GM23338 (cell line): ENCODE measurements at regions not wholly inside any gene's neighbourhood (a gene's known extent, or its start where the extent isn't known, plus 50 kb on each side); places are given as distances from the start of the nearest gene placed in this dataset.

Source experiments
- ATAC-seq: fragments of 200-7000 bp; cut with Tn5 transposase; 3 replicates; pipeline ENCODE4 v1.9.1; 2020
- DNase-seq: peaks from one replicate; pipeline ENCODE4 v3.0.0-alpha.2; 2015; ENCODE audit warnings: low spot score
- H2AFZ ChIP-seq: fragments of 200-600 bp; sonication (generic); 2 replicates; pipeline ENCODE4 v1.8.0; 2016; ENCODE audit warnings: antibody characterized with exemption, mild to moderate bottlenecking, moderate library complexity
- H3F3A ChIP-seq: fragments of 200-600 bp; sonication (generic); replicated peaks from 2 replicates; pipeline ENCODE4 v1.8.0; 2017; ENCODE audit warnings: antibody characterized with exemption, mixed run types, low read depth
- H3K27ac ChIP-seq: fragments of 200-600 bp; sonication (generic); 2 replicates; pipeline ENCODE4 v1.6.1; 2016; ENCODE audit warnings: low read depth
- H3K27me3 ChIP-seq: fragments of 200-600 bp; sonication (generic); 2 replicates; pipeline ENCODE4 v1.8.0; 2016; ENCODE audit warnings: mild to moderate bottlenecking, mixed run types, moderate library complexity; ENCODE audit not compliant: insufficient read depth
- H3K36me3 ChIP-seq: fragments of 200-600 bp; sonication (generic); 2 replicates; pipeline ENCODE4 v1.8.0; 2016; ENCODE audit warnings: mild to moderate bottlenecking; ENCODE audit not compliant: insufficient read depth
- H3K4me1 ChIP-seq: fragments of 200-600 bp; sonication (generic); 2 replicates; pipeline ENCODE4 v1.8.0; 2016; ENCODE audit warnings: mild to moderate bottlenecking, moderate library complexity; ENCODE audit not compliant: insufficient read depth
- H3K4me2 ChIP-seq: fragments of 200-600 bp; sonication (generic); 2 replicates; pipeline ENCODE4 v1.7.1; 2017; ENCODE audit warnings: mixed run types
- H3K4me3 ChIP-seq: fragments of 200-600 bp; sonication (generic); 2 replicates; pipeline ENCODE4 v1.6.1; 2016; ENCODE audit warnings: mixed run types
- H3K79me2 ChIP-seq: fragments of 200-600 bp; sonication (generic); replicated peaks from 2 replicates; pipeline ENCODE4 v1.8.0; 2017; ENCODE audit warnings: mild to moderate bottlenecking; ENCODE audit not compliant: insufficient read depth
- H3K9me2 ChIP-seq: fragments of 200-600 bp; sonication (generic); 2 replicates; pipeline ENCODE4 v1.8.0; 2017; ENCODE audit not compliant: insufficient read depth
- H4K20me1 ChIP-seq: fragments of 200-600 bp; sonication (generic); replicated peaks from 2 replicates; pipeline ENCODE4 v1.8.0; 2017; ENCODE audit warnings: mild to moderate bottlenecking; ENCODE audit not compliant: insufficient read depth
- H3K27ac Mint-ChIP-seq: 2 replicates; pipeline ENCODE4 v1.8.0; 2020; ENCODE audit warnings: inconsistent platforms, mild to moderate bottlenecking, moderate library complexity, mixed read lengths
- H3K27me3 Mint-ChIP-seq: 3 replicates; pipeline ENCODE4 v1.8.0; 2022; ENCODE audit warnings: low read depth, mild to moderate bottlenecking, moderate library complexity, mixed read lengths, inconsistent platforms; ENCODE audit not compliant: insufficient read depth, poor library complexity
- H3K36me3 Mint-ChIP-seq: 3 replicates; pipeline ENCODE4 v1.8.0; 2021; ENCODE audit warnings: low read depth, mild to moderate bottlenecking, inconsistent platforms, moderate library complexity, mixed read lengths
- H3K4me1 Mint-ChIP-seq: 3 replicates; pipeline ENCODE4 v1.8.0; 2020; ENCODE audit warnings: mild to moderate bottlenecking, inconsistent platforms, mixed read lengths
- H3K4me3 Mint-ChIP-seq: 3 replicates; pipeline ENCODE4 v1.8.0; 2021; ENCODE audit warnings: moderate library complexity, mild to moderate bottlenecking, inconsistent platforms, mixed read lengths
- H3K9me3 Mint-ChIP-seq: 3 replicates; pipeline ENCODE4 v1.8.0; 2020; ENCODE audit warnings: moderate library complexity, mild to moderate bottlenecking, inconsistent platforms, mixed read lengths
- CREB1 ChIP-seq: fragments of 250-450 bp; sonication (Bioruptor Pico); IDR thresholded peaks from 2 replicates; pipeline ENCODE4 v1.5.0; 2020; ENCODE audit warnings: low read depth, mild to moderate bottlenecking, moderate library complexity
- CTCF ChIP-seq, 2 experiments: fragments of 200-600 bp in 1 of 2; sonication (generic) in 1 of 2; conservative IDR thresholded peaks; 2 replicates each; pipeline versions ENCODE4 v1.5.1 to v1.6.1; 2016 to 2017; ENCODE audit warnings: antibody characterized with exemption in 2 of 2, low read depth in 2 of 2, mild to moderate bottlenecking in 2 of 2, moderate library complexity in 1 of 2
- ETS1 ChIP-seq: IDR thresholded peaks from 2 replicates; pipeline ENCODE4 v1.6.1; 2016; ENCODE audit warnings: antibody characterized with exemption
- EZH2 ChIP-seq: fragments of 200-600 bp; sonication (generic); IDR thresholded peaks from one replicate; pipeline ENCODE4 v1.8.0; 2017; ENCODE audit warnings: antibody characterized with exemption, mild to moderate bottlenecking, low read depth; ENCODE audit not compliant: unreplicated experiment
- EZH2phosphoT487 ChIP-seq: fragments of 200-600 bp; sonication (generic); IDR thresholded peaks from one replicate; pipeline ENCODE4 v1.8.1; 2018; ENCODE audit warnings: antibody characterized with exemption; ENCODE audit not compliant: unreplicated experiment
- JUNB ChIP-seq: IDR thresholded peaks from one replicate; pipeline ENCODE4 v1.6.1; 2016; ENCODE audit warnings: antibody characterized with exemption; ENCODE audit not compliant: unreplicated experiment
- NANOG ChIP-seq: IDR thresholded peaks from 2 replicates; pipeline ENCODE4 v1.6.1; 2016; ENCODE audit warnings: antibody characterized with exemption, borderline replicate concordance
- POLR2AphosphoS5 ChIP-seq: IDR thresholded peaks from 2 replicates; pipeline ENCODE4 v1.6.1; 2016; ENCODE audit warnings: antibody characterized with exemption, low read depth
- REST ChIP-seq: IDR thresholded peaks from one replicate; pipeline ENCODE4 v1.6.1; 2018; ENCODE audit warnings: antibody characterized with exemption; ENCODE audit not compliant: unreplicated experiment
- STAT1 ChIP-seq: IDR thresholded peaks from one replicate; pipeline ENCODE4 v1.6.1; 2016; ENCODE audit warnings: antibody characterized with exemption; ENCODE audit not compliant: unreplicated experiment
- ZNF114 ChIP-seq: fragments of 250-450 bp; sonication (Bioruptor Pico); IDR thresholded peaks from 2 replicates; pipeline ENCODE4 v1.5.0; 2020; ENCODE audit warnings: mild to moderate bottlenecking, moderate library complexity
- ZNF331 ChIP-seq: fragments of 250-450 bp; sonication (Bioruptor Pico); IDR thresholded peaks from 2 replicates; pipeline ENCODE4 v1.5.0; 2020; ENCODE audit warnings: low read depth, mild to moderate bottlenecking, moderate library complexity
- ZNF462 ChIP-seq: fragments of 250-450 bp; sonication (Bioruptor Pico); IDR thresholded peaks from 2 replicates; pipeline ENCODE4 v1.5.0; 2020; ENCODE audit warnings: mild to moderate bottlenecking, moderate library complexity

GRCh38 chrX:13448941-13449340 lies 120.5 kb upstream of the EGFL6 start:
- ATAC-seq (no peak), DNase-seq (no peak)
- Histone ChIP-seq H3K9me2 (no peaks in the 10 kb centered on the region), H2AFZ (no peak overlapping the region), H3K4me2 (no peak overlapping the region), H3K4me1 (no peaks in the 10 kb centered on the region), H3K27ac (no peak overlapping the region), H3K27me3 (no peaks in the 10 kb centered on the region), H3K79me2 (no peaks in the 10 kb centered on the region), H3K36me3 (no peaks in the 10 kb centered on the region), H3K4me3 (no peak overlapping the region), H3F3A (no peaks in the 10 kb centered on the region), H4K20me1 (no peaks in the 10 kb centered on the region)
- no peaks in the 10 kb centered on the region; the same call in 2 of the 3 replicates for H3K9me3 Mint-ChIP-seq
- no peaks in the 10 kb centered on the region for H3K4me1 Mint-ChIP-seq
- H3K27ac Mint-ChIP-seq, result no peak overlapping the region
- peaks cover 4% of the 10 kb centered on the region; the same call in 2 of the 3 replicates for H3K36me3 Mint-ChIP-seq
- no peak overlapping the region for H3K4me3 Mint-ChIP-seq
- no peaks in the 10 kb centered on the region for H3K27me3 Mint-ChIP-seq
- no peak for TF ChIP-seq REST
- TF ChIP-seq ETS1, result no peak
- no peak for TF ChIP-seq CREB1 (CRISPR knock-in tag)
- TF ChIP-seq ZNF462, result no peak
- TF ChIP-seq CTCF (conservative IDR thresholded peaks at IDR 0.05; ENCODE audit: low read depth in 2 of 2), result no peak
- no peak for TF ChIP-seq STAT1
- no peak for TF ChIP-seq POLR2AphosphoS5
- TF ChIP-seq EZH2phosphoT487, result no peak
- TF ChIP-seq ZNF114 (CRISPR knock-in tag), result no peak
- TF ChIP-seq EZH2, result no peak
- no peak for TF ChIP-seq NANOG
- TF ChIP-seq ZNF331 (CRISPR knock-in tag), result no peak
- no peak for TF ChIP-seq JUNB
